Coronary artery (tissue), 2 donors: ENCODE measurements at regions not wholly inside any gene's neighbourhood (a gene's known extent, or its start where the extent isn't known, plus 50 kb on each side); places are given as distances from the start of the nearest gene placed in this dataset.

ENCODE experiments used
- DNase-seq: peaks from one replicate; pipeline ENCODE4 v3.0.0-alpha.2; 2017; ENCODE audit warnings: low spot score
- H3K27ac ChIP-seq, 2 donors: fragments of 200-600 bp; sonication (generic); one replicate each; pipeline ENCODE4 v1.5.1; 2016 to 2019
- H3K4me3 ChIP-seq: fragments of 200-600 bp; sonication (generic); 2 replicates; pipeline ENCODE4 v1.5.1; 2016; ENCODE audit warnings: mild to moderate bottlenecking, moderate library complexity
- CTCF ChIP-seq: fragments of 200-600 bp; sonication (generic); IDR thresholded peaks from one replicate; pipeline ENCODE4 v1.5.1; 2019; ENCODE audit warnings: antibody characterized with exemption

DNA sequence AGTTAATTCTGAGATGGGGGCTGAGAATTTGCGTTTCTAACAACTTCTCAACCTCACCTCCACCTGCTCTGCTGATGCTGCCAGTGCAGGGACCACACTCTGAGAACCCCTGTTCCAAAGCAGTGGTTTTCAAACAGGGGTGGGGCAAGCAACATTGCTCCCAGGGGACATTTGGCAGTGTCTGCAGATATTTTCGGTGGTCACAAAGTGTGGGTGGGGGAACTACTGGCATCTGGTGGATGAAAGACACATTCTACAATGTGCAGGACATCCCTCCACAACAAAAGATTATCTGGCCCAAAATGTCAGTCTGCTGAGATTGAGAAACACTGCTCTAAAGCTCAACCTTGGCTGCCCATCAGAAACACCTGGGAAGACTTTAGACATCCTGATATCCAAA is 188.7 kb upstream of the SATB2 start:
- Histone ChIP-seq H3K4me3 (no peak overlapping the region), H3K27ac (no peak overlapping the region)
- TF ChIP-seq CTCF = no peak
- no peak for DNase-seq

DNA sequence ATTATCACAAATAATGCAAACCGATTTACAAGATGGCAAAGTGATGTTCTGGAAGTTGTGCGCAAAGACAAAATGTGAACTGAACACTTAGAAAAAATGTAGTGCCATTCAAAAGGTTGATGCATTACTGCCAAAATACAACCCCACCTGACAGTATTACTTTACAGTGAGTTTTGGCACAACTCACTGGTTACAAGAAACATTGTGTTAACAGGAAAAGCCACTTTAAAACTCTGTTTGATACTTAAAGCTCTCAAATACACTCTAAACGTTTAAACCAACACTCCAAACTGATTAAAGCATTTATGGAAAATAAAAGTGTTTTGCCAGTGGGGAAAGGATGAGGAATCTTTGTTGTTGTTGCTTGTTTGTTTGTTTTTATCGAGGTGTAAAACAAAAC is 173.4 kb upstream of the SATB2 start:
- Histone ChIP-seq H3K4me3 (no peak overlapping the region), H3K27ac (no peak overlapping the region)
- no peak for DNase-seq
- TF ChIP-seq CTCF = no peak

GRCh38 chr2:199629301-199629700 is 171.6 kb upstream of the SATB2 start:
- no peak for DNase-seq
- TF ChIP-seq CTCF = no peak
- Histone ChIP-seq H3K4me3 (no peak overlapping the region), H3K27ac (no peak overlapping the region)

DNA sequence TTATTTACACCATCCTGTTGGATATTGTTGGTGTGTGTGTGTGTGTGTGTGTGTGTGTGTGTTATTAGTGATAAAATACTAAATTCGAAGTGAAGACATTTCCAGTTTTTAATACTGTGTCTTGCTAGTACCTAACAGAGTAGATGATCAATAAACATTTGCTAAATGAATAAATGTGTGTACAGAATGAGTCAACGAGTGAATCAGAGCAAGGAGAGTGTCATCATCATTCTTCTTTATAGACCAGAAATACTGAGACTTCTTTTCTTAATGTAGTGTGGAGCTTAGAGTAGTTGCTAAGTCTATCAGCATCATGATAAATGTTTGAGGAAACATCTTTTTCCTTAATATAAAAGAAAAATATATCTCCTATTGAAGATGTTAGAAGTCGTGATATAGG is 169.7 kb upstream of the SATB2 start:
- no peak for TF ChIP-seq CTCF
- Histone ChIP-seq H3K27ac (no peak overlapping the region), H3K4me3 (no peak overlapping the region)
- DNase-seq = no peak

GRCh38 chr2:199624958-199625357 is 167.2 kb upstream of the SATB2 start:
- Histone ChIP-seq H3K4me3 (no peak overlapping the region), H3K27ac (no peak overlapping the region)
- no peak for DNase-seq
- no peak for TF ChIP-seq CTCF

- no peak overlapping the region for H3K27ac ChIP-seq
- no peak for TF ChIP-seq CTCF
- DNase-seq = no peak
- H3K4me3 ChIP-seq = no peak overlapping the region
These were observed 154.9 kb upstream of the SATB2 start for GRCh38 chr2:199612509-199613130.

DNA sequence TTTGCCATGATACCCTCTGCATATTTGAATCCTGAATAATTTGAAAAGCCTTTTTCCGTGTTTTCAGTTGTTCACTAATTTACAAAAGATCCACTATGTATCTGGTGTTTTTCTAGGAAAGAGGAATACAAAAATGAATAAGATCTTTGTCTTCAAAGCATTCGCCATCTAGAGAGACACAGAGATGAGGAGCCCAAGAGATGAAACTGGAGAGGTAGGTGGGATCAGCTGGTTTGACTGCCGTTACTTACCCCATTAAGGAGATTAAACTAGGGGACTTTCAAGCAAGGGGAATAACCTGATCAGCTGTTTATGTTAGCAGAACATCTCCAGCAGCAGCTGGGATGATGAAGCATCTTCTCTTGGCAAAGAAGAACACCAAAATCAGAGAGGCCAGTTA is 150.2 kb upstream of the SATB2 start:
- Histone ChIP-seq H3K4me3 (no peak overlapping the region), H3K27ac (no peak overlapping the region)
- TF ChIP-seq CTCF = no peak
- DNase-seq = no peak
